Islet precursor cell (in vitro differentiated cells): ENCODE measurements at regions not wholly inside any gene's neighbourhood (a gene's known extent, or its start where the extent isn't known, plus 50 kb on each side); places are given as distances from the start of the nearest gene placed in this dataset.
"Not testable (repeated sequence)": the region's sequence is repeated elsewhere in the genome, so short reads cannot be mapped to it uniquely, and the experiment has no call there.

ENCODE experiments used
- DNase-seq: peaks from one replicate; pipeline ENCODE4 v3.0.0-alpha.2; 2018

DNA sequence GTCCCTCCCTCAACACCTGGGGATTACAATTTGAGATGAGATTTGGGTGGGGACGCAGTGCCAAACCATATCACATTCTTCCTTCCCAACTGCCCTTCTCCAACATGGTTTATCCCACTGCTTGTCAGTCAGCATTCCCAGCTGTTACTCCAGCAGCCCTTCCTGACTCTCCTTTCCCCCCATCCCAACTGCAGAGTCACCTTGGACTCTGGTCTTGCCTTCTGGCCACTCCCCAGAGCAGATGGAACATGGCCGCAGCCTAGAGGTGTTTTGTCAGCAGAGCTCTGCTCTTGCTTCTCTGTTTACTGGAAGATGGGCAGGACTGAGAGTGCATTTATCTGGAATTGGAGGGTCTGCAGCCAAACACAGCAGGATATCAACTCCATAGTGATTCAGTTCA lies 51.2 kb upstream of the MEX3C start:
- no peak for DNase-seq

DNA sequence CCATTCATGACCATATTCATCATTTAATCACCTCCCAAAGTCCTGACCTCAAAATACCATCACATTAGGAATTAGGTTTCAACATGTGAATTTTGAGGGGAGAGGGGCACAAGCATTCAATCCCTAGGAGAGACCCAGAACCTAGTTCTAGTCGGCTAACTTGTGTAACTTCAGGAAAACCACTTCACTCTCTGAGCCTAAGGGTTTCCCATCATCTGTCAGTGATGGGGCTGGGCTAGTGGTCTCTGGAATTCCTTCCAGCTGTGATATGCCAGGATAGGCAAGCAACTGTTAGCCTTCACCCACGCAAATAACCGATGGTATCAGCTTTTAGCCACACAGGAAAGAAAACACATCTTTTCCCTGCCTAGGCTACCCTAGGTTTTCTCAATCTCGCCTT lies 52.5 kb upstream of the MEX3C start:
- DNase-seq, result no peak

DNA sequence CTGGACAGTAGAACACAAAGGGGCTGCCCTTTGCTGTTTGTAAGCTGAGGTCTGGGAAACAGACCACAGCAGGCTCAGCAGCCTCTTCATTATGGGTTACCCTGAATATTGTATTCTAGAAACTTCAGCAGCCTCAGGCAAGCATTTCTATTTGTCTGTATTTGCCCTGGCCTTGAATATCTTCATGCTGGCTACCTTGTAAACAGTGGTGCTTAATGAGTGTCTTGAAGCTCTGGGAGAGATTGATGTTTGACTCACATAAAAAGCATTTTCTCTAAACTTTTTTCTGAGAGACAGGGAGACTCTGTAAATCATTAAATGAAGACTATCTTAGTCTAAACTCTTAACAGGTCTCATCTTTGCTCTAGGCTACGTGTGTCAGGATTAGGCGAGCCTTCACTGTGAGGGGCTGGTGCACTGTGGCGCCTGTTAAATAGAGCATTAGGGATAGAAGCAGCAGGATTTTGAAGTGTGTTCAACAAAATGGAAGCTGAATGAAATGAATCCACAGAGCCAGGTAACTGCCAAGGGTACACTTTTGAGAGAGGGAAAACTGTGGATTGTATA lies 53.1 kb upstream of the MEX3C start:
- no peak for DNase-seq

DNA sequence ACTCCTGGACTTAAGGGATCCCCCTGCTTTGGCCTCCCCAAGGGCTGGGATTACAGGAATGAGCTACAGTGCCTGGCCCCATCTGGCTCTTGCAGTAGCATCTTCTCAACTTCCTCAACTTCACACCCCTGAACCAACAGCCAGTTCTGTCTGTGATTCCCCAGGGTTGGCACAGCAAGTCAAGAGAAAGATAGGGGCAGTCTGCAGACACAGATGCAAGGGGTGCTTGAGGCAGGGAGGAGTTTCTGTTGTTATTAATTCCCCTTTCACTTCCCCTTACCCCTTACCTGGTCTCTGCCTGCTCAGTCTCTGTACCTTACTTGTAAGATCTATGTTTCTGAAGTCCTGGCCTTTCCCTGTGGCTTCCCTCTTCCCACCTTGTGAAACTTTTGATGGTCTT lies 54.1 kb upstream of the MEX3C start:
- DNase-seq, result no peak

DNA sequence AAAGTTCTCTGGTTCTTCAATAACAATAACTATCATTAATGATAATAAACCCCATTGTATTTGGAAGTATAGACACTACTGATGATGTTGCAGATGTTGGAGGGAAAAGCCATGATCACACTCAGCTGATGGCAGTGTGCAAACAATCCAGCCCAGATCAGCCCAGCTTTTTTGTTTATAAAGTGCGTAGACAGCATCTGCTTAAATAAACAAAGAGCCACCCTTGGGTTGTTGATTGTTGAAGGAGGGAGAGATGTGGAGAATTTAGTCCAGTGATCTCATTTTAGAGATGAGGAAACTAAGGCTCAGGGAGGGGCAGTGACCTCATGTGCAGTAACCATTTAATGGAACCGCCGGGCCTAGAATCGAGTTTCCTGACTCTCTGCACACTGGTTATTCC lies 56.0 kb upstream of the MEX3C start:
- no peak for DNase-seq

DNA sequence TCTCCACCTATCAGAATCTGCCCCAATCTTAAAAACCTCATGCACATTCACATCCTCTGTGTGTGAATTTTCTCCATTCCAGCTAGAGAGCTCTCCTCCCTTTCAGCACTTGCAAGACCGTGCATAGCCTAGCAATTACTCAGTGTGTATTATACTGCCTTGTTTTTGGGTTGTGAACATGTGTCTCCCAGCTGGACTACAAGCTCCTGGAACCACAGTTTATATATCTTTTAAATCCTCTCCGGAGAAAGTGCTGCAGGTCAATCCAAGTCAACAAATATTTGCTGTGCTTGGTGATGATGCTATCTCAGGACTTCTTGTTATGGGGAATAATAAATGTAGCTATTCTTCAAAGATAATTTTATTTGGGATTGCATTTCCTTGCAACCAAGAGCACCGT lies 58.2 kb upstream of the MEX3C start:
- DNase-seq, result no peak

DNA sequence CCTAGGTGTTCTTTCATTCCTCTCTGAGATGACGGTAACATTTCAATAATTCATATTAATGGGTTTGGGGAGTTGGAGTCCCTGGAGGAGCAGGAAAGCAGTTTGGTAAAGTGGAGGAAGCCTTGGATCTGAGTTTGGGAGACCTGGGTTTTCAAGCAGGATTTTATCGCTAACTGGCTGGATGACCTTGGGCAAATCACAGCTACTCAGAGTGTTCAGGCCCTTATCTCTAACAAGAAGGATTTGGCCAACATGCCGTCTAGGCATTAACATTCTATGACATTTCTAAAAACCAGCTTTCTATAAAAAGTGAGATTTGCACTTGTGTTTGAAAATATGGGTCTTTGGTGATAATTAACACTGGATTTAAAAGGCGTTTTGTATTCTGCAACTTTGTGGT lies 59.7 kb upstream of the MEX3C start:
- DNase-seq, result no peak

DNA sequence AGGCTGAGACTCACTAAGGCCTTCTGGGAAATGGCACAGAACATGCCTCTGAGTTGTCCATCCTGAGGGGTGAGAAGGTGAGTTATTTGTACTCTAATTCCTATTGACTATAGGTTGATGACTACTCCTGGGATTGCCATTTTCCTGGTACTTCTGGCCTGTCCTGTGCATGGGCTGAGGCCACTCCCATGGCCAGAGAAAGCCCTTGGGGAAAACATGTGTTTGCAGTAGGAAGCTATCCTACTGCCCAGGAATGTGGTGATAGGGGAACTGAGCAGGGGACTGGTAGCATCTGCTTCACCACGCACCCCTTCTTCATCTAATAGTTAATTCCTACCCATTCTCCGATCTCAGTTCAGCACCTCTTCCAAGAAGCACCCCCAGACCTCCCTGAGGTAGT lies 62.6 kb upstream of the MEX3C start:
- DNase-seq, result no peak

DNA sequence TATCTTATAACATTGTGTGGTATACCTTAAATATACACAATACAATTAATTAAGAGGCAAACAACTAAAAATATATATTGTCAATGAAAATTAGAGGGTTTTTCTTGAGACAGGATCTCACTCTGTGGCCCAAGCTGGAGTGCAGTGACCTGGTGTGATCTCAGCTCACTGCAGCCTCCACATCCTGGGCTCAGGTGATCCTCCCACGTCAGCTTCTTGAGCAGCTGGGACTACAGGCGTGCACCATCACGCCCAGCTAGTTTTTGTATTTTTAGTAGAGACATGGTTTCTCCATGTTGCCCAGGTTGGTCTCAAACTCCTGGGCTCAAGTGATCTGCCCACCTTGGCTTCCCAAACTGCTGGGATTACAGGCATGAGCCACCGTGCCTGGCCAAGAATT lies 68.6 kb upstream of the MEX3C start:
- not testable (repeated sequence) for DNase-seq

DNA sequence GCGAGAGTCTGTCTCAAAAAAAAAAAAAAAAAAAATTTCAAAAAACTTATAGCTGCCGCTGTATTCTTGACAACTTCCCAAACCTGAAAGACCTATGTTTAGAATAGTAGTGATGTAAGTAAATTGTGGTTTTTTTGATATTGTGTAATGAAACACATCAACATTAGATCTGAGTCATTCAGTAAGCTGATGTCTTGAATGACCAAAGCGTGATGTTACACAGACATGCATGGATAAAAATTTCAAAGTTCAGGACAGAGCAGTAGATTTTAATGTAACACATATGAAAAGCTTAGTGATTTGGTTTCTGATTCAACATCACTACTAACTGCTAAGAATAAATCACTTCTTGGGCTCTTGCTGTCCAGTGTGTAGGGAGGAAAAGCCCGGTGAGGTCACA lies 69.3 kb upstream of the MEX3C start:
- no peak for DNase-seq

DNA sequence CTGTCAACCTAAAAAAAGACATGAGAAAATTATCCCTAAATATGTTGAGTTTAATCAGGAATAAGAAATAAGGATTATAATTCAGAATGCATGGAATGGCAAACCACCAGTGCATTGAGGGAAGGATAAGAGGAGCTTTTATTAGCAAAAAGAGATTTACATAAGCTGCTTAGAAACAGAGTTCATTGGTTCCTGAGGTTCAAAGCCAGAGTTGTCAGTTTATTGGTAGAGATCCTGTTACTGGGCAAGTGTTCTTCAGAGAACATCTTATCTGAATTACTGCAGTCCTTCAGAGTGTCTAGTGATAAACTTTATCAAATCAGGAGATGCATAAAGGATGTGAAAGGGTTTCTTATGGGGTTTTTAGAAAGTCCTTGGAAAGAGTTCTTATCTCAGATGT lies 76.0 kb upstream of the MEX3C start:
- DNase-seq, result no peak

DNA sequence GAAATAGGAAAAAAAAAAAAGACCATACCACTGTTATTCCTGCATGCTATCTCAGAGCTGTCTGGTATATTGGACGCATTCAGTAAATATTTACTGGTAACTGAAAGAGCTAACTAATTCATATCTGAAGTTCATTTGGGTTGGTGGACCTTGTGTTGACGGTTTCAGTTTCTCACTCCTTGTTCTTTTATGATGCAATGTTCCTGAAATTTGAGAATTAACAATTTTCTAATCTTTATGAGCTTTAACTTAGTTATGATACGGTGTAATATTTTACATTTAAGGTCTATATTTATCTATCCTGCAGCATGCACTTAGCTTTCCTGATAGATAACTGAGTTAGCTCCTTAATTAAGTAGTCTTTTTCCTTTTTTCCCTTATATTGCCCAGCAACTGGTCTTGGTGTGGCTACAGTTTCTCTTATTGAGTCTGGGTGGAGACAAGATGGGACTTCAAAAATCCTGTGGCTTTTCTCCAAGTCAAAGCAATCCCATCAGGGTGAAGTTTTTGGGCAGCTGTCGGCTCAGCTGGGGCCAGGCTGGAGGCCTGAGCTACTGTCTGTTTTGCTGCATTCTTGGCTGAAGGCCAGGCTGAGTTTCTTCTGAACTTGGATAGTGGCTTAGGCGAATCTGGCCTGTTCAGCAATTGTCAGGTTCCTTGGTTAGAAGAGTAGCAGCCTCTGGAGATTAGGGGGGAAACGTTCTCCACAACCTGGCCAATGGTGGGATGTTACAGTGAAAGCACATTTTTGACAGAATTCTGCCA lies 78.4 kb upstream of the MEX3C start:
- no peak for DNase-seq

DNA sequence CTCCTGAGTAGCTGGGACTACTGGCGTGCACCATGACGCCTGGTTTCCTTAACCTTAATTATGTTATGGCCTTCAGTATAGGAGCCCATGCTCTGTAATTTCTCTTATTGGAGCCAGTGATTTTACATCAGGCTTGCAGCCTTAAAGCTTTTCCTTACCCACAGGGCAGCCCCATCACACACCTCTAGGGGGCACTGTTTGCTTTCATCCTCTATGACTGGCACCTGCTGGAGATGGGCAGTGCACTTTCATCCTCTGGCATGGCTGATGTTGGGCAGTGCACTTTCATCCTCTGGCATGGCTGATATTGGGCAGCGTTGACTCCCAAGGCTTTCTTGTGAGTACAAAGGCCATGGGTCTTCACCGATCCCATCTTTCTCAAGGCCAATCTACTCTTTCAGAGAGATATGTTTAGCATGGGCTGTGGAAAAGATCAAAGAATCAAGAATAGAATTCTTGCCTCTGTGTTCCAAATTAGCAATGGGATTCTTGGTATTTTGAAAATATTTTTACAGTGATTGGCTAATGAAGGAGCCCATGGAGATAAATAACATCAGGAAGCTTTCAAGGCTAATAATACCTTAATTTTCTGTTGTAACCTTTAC lies 80.7 kb upstream of the MEX3C start:
- peak; percentile 65 for DNase-seq

DNA sequence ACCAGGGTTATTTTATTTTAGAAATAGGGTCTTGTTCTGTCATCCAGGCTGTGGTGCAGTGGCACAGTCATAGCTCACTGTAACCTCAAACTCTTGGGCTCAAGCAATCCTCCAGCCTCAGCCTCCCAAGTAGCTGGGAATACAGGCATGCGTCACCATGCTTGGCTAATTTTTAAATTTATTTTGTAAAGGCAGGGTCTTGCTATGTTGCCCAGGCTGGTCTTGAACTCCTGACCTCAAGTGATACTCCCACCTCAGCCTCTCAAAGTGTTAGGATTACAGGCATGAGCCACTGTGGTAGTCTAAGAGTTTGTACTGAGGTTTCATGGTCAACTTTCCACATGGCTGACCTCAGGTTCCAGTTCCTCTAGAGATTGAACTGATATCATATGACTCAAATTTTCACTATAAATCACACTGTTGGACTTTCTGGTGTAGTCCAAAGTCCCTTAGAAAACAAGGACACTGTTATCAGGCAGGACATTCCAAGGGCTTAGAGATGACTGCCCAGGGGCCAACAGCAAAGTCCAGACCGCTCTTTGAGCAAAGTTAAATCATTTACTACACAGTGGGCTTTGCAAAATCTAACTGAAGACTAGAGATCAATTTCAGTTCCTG lies 82.0 kb upstream of the MEX3C start:
- no peak for DNase-seq

DNA sequence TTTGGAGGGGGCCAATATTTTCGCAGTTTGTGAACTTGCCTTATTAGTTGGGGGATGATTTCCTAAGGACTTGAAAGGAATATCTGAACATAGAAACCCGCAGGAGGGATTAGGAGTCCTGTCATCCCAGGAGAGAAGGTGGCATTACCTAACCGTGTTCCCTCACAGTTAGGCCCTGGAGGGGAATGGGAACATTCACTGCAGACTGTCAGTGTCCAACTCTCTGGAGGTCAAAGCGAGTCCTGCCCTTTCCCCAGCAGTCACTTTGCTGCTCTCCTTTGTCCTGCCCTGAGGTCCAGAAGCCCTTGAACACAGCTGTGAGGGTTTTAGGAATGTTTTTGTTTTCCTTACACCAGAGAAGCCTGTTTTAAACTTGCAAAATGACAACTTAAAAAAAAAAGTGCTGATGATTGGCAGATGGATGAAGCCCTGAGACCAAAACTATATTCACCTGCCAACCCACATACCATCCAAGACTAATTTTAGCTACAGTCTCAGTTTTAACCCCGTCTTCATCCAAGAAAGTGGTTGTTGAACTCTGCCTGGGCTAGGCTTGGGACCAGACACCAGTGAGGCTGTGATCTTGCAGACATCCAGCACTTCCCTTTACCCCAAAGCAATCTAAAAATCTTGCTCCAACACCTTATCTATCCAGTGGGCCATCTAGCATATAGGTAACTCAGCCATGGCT lies 90.5 kb upstream of the MEX3C start:
- DNase-seq, result no peak

DNA sequence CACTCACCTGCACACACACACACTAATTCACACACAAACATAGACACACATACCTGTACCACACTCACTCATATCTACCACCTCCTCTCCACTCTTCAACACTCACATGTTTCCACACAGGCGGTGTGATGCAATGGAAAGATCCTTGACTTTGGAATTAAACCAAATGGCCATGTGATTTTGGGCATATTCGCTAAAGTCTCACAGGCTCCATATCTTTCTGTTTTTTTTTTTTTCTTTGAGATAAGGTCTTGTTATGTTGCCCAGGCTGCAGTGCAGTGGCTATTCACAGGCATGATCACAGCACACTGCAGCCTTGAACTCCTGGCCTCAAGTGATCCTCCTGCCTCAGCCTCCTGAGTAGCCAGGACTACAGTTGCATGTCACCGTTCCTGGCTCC lies 91.1 kb upstream of the MEX3C start:
- no peak for DNase-seq

DNA sequence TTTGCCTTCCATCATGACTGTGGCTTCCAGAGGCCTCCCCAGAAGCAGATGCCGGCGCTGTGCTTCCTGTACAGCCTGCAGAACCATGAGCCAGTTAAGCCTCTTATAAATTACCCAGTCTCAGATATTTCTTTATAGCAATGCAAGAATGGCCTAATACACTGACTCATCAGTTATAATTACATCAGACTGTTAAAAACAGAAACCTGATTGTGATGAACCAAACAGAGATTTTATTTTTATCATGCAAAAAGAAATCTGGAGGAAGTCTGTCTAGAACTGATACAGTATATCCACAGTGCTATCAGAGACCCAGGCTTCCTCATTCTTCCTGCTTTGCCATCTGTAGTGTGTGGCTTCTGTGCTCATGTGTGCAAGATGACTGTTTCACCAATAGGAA lies 93.4 kb upstream of the MEX3C start:
- no peak for DNase-seq

DNA sequence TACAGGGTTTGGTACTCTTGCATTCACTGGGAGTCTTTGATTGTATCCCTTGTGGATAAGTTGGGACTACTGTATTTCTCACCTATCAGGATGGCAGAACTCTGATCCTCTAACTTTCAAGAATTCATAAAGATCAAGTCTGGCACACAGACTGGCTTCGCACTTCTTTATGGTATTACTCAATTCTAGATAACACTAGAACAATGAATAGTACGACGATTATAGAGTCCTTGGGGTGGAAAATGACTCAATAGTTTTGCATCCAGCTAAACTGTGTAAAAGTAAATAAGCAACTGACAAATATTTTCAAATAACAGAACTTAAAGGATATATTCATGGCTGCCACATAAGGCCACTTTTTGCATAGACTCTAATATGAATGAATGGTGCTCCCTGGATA lies 103.4 kb upstream of the MEX3C start:
- no peak for DNase-seq

DNA sequence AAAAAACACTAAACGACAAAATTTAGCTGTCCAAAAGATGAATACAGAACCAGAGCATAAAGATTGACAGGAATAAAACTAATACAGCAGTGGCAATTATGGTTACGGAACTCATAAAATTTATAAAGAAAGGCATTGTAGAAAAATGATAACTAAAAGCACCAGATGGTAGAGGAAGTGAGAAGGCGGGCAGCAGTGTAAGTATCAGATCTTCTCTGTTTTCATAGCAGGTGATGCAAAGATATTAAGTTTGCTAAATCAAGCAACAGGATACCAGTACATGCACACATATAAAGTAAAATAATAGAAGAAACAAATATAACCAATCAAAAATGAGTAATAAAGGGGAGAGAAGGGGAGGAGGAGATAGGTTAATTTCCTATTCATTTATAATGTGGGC lies 103.9 kb upstream of the MEX3C start:
- no peak for DNase-seq

DNA sequence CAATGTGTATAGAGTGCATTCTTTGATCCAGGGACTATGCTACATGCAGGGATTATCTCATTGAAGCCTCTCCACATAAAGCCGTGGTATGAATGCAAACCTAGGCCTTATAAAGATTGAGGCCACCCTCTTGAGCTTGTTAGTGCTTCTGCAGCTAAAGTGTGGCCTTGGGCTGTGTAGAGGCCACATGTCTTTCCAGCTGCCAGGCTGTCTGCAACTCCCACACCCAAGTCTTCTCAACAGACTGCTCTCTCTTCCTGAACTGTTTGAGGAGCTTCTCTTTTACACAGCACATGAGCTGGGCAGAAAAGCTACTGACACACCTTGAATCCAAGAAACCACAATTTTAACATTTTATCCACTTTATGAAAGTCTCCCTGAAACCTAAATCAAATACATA lies 119.2 kb upstream of the MEX3C start:
- no peak for DNase-seq

DNA sequence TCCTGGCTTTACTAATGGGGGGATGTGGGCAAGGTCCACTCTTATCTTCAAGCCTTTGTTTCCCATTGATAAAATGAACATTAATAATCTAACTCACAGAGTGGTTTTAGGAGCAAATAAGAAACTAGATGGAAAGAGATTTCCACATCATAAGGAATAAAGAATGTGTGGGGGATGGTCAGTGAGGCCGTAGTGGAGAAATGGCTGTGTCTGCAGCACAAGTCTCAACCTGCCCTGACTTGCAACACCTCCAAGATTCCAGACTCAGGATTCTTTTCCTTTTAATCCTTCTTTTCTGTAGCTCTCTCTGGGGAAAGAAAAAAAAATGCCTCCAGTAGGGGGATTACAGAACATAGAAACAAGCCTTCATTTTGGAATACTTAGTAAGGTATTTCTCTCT lies 124.2 kb upstream of the MEX3C start:
- DNase-seq, result no peak

DNA sequence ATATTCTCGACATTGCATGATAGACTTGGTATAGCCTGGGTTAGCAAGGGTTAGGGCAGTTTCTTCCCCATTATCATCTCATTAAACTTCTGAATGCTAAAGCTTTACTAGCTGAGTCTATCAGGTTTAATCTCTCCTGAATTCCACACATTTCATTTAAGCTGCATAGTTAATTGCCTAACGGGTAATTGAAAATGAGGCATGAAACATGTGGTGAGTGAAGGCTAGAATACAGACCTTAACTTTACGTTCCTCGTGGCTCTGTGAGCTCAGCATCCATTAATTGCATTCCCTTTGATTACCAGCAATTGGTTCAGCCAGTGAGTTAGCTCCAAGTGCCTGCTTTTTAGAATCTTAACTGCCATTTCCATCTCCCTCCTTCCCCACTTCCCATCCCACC lies 126.5 kb upstream of the MEX3C start:
- no peak for DNase-seq

DNA sequence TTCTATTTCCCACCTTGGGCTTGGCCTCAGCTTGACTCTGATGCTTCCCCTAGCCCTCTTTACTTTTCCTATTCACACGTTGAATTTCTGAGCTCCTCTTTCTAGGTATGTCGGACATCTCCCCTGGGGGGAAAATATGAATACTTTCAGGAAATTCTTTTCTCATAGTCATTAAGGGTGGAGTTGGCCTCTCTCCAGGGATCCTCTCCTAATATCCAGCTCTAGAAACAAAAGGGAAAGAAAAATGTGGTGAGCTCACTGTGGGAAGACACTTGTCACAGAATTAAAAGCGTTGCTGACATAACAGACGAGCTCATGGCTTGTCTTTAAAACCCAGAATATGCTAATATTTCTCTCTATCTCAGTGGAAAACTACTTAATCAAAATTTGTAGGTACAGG lies 132.7 kb upstream of the MEX3C start:
- DNase-seq, result no peak

DNA sequence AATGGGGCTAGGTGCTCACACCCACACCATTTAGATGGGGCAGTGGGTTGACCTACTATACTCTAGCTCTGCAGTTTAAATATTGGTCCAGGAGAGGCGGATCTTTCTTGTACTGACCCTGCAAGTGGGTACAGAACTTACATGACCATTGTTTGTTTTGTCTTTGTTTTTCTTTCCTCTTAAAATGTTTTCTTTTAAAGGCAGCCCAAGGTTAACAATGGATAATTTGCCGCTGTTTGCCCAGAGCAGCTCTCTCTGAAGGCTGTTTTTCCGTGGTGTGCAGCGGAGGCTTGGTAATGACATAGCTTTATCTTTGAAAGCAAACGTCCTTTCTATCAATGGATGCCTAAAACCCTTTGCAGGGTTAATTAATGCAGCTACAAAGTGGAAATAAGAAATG lies 133.3 kb upstream of the MEX3C start:
- DNase-seq, result no peak
